HG03439 (cell line): ENCODE measurements at regions not wholly inside any gene's neighbourhood (a gene's known extent, or its start where the extent isn't known, plus 50 kb on each side); places are given as distances from the start of the nearest gene placed in this dataset.

Experiments
- ATAC-seq: cut with Tn5 transposase; IDR thresholded peaks from one replicate; pipeline ENCODE4 v1.9.1; 2021; ENCODE audit warnings: mild to moderate bottlenecking, moderate library complexity; ENCODE audit not compliant: unreplicated experiment

- no peak for ATAC-seq
Measured at GRCh38 chr4:176898791-176899190, 106.1 kb upstream of the VEGFC start.

- ATAC-seq = peak; percentile 90
Measured at GRCh38 chr4:176902710-176903323, 110.1 kb upstream of the VEGFC start.

GRCh38 chr4:176906709-176907108 lies 114.0 kb upstream of the VEGFC start:
- ATAC-seq = no peak

GRCh38 chr4:176910646-176911045 lies 117.9 kb upstream of the VEGFC start:
- no peak for ATAC-seq

GRCh38 chr4:176919631-176920030 lies 126.9 kb upstream of the VEGFC start:
- ATAC-seq = no peak

GRCh38 chr4:176920694-176921093 lies 128.0 kb upstream of the VEGFC start:
- no peak for ATAC-seq

GRCh38 chr4:176921256-176921655 lies 128.5 kb upstream of the VEGFC start:
- ATAC-seq = no peak

GRCh38 chr4:176924238-176924637 lies 131.5 kb upstream of the VEGFC start:
- no peak for ATAC-seq

GRCh38 chr4:176925962-176926361 lies 133.2 kb upstream of the VEGFC start:
- no peak for ATAC-seq

GRCh38 chr4:176927117-176927516 lies 134.4 kb upstream of the VEGFC start:
- no peak for ATAC-seq

GRCh38 chr4:176927664-176928063 lies 134.9 kb upstream of the VEGFC start:
- ATAC-seq = no peak

- no peak for ATAC-seq
Measured at GRCh38 chr4:176939445-176939844, 146.7 kb upstream of the VEGFC start.

GRCh38 chr4:176945334-176945733 lies 152.6 kb upstream of the VEGFC start:
- ATAC-seq = no peak

- ATAC-seq = no peak
Measured at GRCh38 chr4:176949029-176949428, 156.3 kb upstream of the VEGFC start.

- ATAC-seq = no peak
Measured at GRCh38 chr4:176953021-176953420, 160.3 kb upstream of the VEGFC start.

GRCh38 chr4:176957353-176958118 lies 164.8 kb upstream of the VEGFC start:
- no peak for ATAC-seq

GRCh38 chr4:176959980-176960379 lies 167.3 kb upstream of the VEGFC start:
- no peak for ATAC-seq

- ATAC-seq = no peak
Measured at GRCh38 chr4:176963121-176963520, 170.4 kb upstream of the VEGFC start.

GRCh38 chr4:176964116-176964691 lies 171.5 kb upstream of the VEGFC start:
- ATAC-seq = no peak

GRCh38 chr4:176967586-176967985 lies 174.9 kb upstream of the VEGFC start:
- no peak for ATAC-seq

- no peak for ATAC-seq
Measured at GRCh38 chr4:176968094-176968493, 175.4 kb upstream of the VEGFC start.

- no peak for ATAC-seq
Measured at GRCh38 chr4:176969011-176969410, 176.3 kb upstream of the VEGFC start.
